ENCODE measurements at regions not wholly inside any gene's neighbourhood (a gene's known extent, or its start where the extent isn't known, plus 50 kb on each side); places are given as distances from the start of the nearest gene placed in this dataset.

GRCh38 chr5:72607381-72607780, 100.2 kb upstream of the ZNF366 start:
- TF ChIP-seq CTCF (IDR thresholded peaks at IDR 0.05) (no peak), POLR2A (IDR thresholded peaks at IDR 0.05) (no peak)

All from right lobe of liver (tissue), 4 donors.